ENCODE measurements at regions not wholly inside any gene's neighbourhood (a gene's known extent, or its start where the extent isn't known, plus 50 kb on each side); places are given as distances from the start of the nearest gene placed in this dataset.

DNA sequence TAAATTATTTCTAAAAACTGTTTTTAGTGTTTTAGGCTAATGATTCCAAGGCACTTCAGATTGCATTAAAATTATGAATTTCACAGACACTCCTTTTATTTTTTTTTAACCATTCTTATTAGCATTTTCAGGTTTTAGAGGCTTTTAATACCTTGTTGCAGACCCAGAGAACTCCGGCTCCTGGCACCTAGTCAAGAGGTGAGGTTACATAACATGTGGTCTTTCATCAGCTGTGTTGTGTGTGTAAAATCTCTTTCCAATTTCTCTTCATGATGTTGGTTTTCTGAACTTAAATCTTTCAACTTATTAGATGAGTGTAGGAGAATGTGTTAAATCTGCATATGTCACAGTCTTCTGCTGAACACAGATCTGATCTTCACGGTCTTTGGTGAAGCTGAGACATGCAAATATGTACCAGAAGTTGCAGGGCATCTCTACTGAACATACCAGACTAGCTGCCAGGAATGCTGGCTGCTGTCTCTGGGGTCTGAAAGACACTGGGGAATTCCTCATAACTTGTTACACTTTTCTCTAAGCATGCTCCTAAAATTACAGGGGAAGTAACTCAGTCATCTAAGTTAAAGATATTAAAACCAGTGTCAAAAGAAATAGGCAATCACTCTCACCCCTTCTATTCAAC, 1165.3 kb downstream of the EFNB2 start:
- TF ChIP-seq GATA3 (IDR thresholded peaks at IDR 0.05; ENCODE audit: low read depth, low read length): no peak
- no peak for TF ChIP-seq GATA2 (IDR thresholded peaks at IDR 0.05; ENCODE audit: low read depth, low read length)

All from SH-SY5Y (cell line).